ES-I3 (cell line): ENCODE measurements at regions not wholly inside any gene's neighbourhood (a gene's known extent, or its start where the extent isn't known, plus 50 kb on each side); places are given as distances from the start of the nearest gene placed in this dataset.
"Not testable (repeated sequence)": the region's sequence is repeated elsewhere in the genome, so short reads cannot be mapped to it uniquely, and the experiment has no call there.

ENCODE experiments used
- H3K36me3 ChIP-seq: 2 replicates; pipeline ENCODE4 v1.6.1; 2013; ENCODE audit warnings: mild to moderate bottlenecking, low read length, control low read depth, moderate library complexity; ENCODE audit not compliant: insufficient read depth
- H3K4me1 ChIP-seq: 2 replicates; pipeline ENCODE4 v1.6.1; 2013; ENCODE audit warnings: mild to moderate bottlenecking, control low read depth, low read length; ENCODE audit not compliant: insufficient read depth
- H3K9ac ChIP-seq: 2 replicates; pipeline ENCODE4 v1.6.1; 2013; ENCODE audit warnings: low read depth, mild to moderate bottlenecking, low read length, moderate library complexity
- H3K9me3 ChIP-seq: 2 replicates; pipeline ENCODE4 v1.6.1; 2013; ENCODE audit warnings: mild to moderate bottlenecking, low read length, moderate library complexity; ENCODE audit not compliant: control insufficient read depth, insufficient read depth

GRCh38 chrX:51047950-51048349 is 137.4 kb downstream of the BMP15 start:
- no peaks in the 10 kb centered on the region for H3K36me3 ChIP-seq
- H3K9me3 ChIP-seq = no peaks in the 10 kb centered on the region
- no peak overlapping the region for H3K9ac ChIP-seq
- 0 out of 2 replicates have a peak, but pooled peaks cover 5% of the 10 kb centered on the region for H3K4me1 ChIP-seq

- Histone ChIP-seq H3K9ac (no peak overlapping the region), H3K9me3 (no peaks in the 10 kb centered on the region), H3K36me3 (no peaks in the 10 kb centered on the region), H3K4me1 (no peaks in the 10 kb centered on the region)
Measured at GRCh38 chrX:51053741-51054140, 143.2 kb downstream of the BMP15 start.

- no peaks in the 10 kb centered on the region for H3K9me3 ChIP-seq
- no peak overlapping the region for H3K9ac ChIP-seq
- H3K36me3 ChIP-seq = no peaks in the 10 kb centered on the region
- no peaks in the 10 kb centered on the region for H3K4me1 ChIP-seq
Measured at GRCh38 chrX:51098046-51098445, 187.5 kb downstream of the BMP15 start.

DNA sequence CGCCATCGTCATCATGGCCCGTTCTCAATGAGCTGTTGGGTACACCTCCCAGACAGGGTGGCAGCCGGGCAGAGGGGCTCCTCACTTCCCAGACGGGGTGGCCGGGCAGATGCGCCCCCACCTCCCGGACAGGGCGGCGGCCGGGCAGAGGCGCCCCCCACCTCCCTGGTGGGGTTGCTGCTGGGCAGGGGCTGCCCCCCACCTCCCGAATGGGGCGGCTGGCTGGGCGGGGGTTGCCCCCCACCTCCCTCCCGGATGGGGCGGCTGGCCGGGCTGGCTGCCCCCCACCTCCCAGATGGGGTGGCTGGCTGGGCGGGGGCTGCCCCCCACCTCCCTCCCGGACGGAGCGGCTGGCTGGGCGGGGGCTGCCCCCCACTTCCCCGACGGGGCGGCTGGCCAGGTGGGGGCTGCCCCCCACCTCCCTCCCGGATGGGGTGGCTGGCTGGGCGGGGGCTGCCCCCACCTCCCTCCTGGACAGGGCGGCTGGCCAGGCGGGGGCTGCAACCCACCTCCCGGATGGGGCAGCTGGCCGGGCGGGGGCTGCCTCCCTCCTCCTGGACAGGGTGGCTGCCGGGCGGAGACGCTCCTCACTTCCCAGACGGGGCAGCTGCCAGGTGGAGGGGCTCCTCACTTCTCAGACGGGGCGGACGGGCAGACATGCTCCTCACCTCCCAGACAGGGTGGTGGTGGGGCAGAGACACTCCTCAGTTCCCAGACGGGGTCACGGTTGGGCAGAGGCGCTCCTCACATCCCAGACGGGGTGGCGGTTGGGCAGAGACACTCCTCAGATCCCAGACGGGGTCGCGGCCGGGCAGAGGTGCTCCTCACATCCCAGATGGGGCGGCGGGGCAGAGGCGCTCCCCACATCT is 208.8 kb downstream of the BMP15 start:
- H3K9me3 ChIP-seq, H3K36me3 ChIP-seq, H3K9ac ChIP-seq, H3K4me1 ChIP-seq: not testable (repeated sequence)

GRCh38 chrX:51125743-51126142 is 206.9 kb upstream of the NUDT10 start:
- not testable (repeated sequence) for H3K9ac ChIP-seq, H3K4me1 ChIP-seq, H3K9me3 ChIP-seq, H3K36me3 ChIP-seq

- Histone ChIP-seq H3K9ac (no peak overlapping the region), H3K9me3 (no peaks in the 10 kb centered on the region), H3K36me3 (no peaks in the 10 kb centered on the region), H3K4me1 (no peaks in the 10 kb centered on the region)
Measured at GRCh38 chrX:51144828-51145442, 187.7 kb upstream of the NUDT10 start.

GRCh38 chrX:51148848-51149247 is 183.8 kb upstream of the NUDT10 start:
- H3K36me3 ChIP-seq = no peaks in the 10 kb centered on the region
- H3K9me3 ChIP-seq = no peaks in the 10 kb centered on the region
- no peaks in the 10 kb centered on the region for H3K4me1 ChIP-seq
- no peak overlapping the region for H3K9ac ChIP-seq

GRCh38 chrX:51151734-51152133 is 180.9 kb upstream of the NUDT10 start:
- Histone ChIP-seq H3K4me1 (no peaks in the 10 kb centered on the region), H3K9ac (no peak overlapping the region), H3K9me3 (no peaks in the 10 kb centered on the region), H3K36me3 (no peaks in the 10 kb centered on the region)

DNA sequence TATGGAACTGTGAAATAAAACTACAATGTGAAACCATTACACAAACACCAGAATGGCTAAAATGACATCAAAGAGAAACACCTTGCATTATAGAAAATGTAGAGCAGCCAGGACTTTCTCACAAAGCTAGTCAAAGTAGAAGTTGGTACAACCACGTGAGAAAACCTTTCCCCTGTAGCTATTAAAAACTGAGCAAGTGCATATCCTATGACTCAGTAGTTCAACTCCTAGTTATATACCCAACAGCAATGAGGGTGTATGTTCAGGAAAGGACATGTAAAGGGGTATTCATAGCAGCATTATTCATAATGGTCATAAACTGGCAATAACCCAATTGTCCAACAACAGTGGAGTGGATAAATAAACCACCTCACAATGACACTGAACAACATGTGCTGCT is 177.5 kb upstream of the NUDT10 start:
- Histone ChIP-seq H3K36me3 (no peaks in the 10 kb centered on the region), H3K9ac (no peak overlapping the region), H3K4me1 (no peaks in the 10 kb centered on the region), H3K9me3 (no peaks in the 10 kb centered on the region)

GRCh38 chrX:51155566-51155965 is 177.1 kb upstream of the NUDT10 start:
- H3K36me3 ChIP-seq = no peaks in the 10 kb centered on the region
- no peak overlapping the region for H3K9ac ChIP-seq
- no peaks in the 10 kb centered on the region for H3K9me3 ChIP-seq
- H3K4me1 ChIP-seq = no peaks in the 10 kb centered on the region

- Histone ChIP-seq H3K9me3 (no peaks in the 10 kb centered on the region), H3K4me1 (no peaks in the 10 kb centered on the region), H3K36me3 (no peaks in the 10 kb centered on the region), H3K9ac (no peak overlapping the region)
Measured at GRCh38 chrX:51158231-51158630, 174.4 kb upstream of the NUDT10 start.

DNA sequence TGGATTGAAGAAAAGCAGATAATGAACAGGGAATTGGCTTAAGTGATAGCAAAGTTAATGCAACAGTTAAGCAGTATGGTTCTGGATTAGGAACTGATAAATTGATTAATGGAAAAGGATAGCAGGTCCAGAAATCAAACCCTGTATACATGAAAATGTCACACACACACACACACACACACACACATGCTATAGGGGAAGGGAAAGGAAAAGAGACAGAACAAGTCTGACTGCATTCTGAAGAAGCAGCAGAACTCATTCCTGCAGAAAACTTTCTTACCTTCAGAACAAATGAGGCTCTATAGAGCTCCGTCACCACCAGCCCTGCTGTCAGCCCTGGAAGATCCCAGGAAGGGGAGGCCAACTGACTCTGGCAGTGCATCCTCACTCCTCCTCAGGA is 173.2 kb upstream of the NUDT10 start:
- not testable (repeated sequence) for H3K4me1 ChIP-seq, H3K9ac ChIP-seq, H3K9me3 ChIP-seq, H3K36me3 ChIP-seq

DNA sequence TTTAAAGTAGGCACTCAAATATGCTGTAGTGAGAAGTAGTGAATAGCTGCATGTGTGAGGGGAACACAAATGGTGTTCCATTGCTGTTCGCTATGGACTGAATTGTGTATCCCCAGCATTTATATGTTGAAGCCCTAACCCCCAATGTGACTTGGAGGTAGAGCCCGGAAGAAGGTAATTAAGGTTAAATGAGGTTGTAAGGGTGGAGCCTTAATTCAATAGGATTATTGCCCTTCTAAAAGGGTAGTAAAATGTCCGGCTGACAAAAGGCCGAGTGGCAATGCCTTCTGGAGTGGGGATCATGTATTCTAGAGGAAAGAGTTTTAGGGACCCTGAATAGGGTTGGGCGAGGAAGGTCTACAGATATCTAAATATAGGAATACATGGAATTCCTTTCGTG is 168.9 kb upstream of the NUDT10 start:
- no peaks in the 10 kb centered on the region for H3K9me3 ChIP-seq
- H3K36me3 ChIP-seq = no peaks in the 10 kb centered on the region
- H3K4me1 ChIP-seq = no peaks in the 10 kb centered on the region
- H3K9ac ChIP-seq = no peak overlapping the region

- not testable (repeated sequence) for H3K9me3 ChIP-seq, H3K36me3 ChIP-seq, H3K4me1 ChIP-seq, H3K9ac ChIP-seq
Measured at GRCh38 chrX:51178356-51178900, 154.2 kb upstream of the NUDT10 start.

DNA sequence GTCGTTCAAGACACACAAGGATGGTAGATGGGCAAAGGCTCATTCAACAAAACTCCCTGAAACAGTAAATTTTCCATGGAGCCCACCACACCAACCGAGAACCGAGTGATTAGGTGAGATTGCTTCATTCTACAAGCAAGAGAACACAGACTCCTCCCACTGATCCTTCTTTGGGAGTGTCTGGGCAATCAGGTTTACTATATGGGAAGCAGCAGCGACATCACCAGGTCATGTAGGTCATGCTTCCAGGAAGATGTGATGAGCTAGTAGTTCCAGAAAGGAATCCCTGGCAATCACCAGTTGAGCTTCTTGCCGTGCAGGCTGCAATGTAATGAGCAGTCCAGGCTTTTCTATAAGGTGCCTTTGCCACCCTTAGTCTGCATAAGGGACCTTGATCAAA is 152.8 kb upstream of the NUDT10 start:
- not testable (repeated sequence) for H3K9ac ChIP-seq, H3K9me3 ChIP-seq, H3K36me3 ChIP-seq, H3K4me1 ChIP-seq
